ENCODE measurements at regions not wholly inside any gene's neighbourhood (a gene's known extent, or its start where the extent isn't known, plus 50 kb on each side); places are given as distances from the start of the nearest gene placed in this dataset.

DNA sequence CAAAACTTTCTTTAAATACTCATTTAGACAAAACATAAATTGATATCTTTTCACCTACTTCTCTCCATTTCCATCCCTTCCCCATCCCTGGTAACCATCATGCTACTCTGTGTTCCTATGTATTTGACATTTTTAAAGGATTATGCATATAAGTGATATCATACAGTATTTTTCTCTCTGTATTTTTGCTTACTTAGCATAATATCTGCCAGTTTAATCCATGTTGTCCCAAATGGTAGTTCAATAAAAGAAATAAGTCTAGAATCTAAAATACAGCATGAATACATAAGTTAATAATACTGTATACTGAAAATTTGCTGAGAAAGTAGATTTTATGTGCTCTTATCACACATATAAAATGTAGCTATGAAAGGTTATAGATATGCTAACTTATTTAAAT is 190.3 kb upstream of the NAV3 start:
- no peak overlapping the region for H3K4me3 ChIP-seq
- H3K27ac ChIP-seq, result no peak overlapping the region

GRCh38 chr12:77630790-77631445 is 199.8 kb upstream of the NAV3 start:
- no peak overlapping the region for H3K27ac ChIP-seq
- H3K4me3 ChIP-seq, result no peak overlapping the region

GRCh38 chr12:77630344-77630743 is 200.3 kb upstream of the NAV3 start:
- no peak overlapping the region for H3K4me3 ChIP-seq
- H3K27ac ChIP-seq, result no peak overlapping the region

GRCh38 chr12:77629141-77629540 is 201.6 kb upstream of the NAV3 start:
- Histone ChIP-seq H3K4me3 (no peak overlapping the region), H3K27ac (no peak overlapping the region)

DNA sequence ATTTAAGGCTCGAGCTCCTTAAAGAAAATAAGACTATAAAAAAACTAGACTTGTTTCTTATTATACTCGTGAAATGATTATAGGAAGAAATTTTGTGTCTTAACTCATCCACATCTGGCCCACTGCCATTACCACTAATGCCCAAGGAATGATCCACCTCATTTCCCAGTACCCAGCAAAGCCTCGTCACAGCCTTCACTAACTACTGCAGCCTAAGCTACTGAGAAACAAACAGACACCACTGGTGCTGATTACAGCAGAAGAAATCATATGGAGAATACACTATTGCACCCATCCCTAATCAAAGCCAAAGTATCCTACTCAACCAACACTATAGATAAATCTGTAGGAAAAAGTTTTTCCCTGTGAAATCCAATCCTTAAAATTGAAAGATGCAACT is 205.3 kb upstream of the NAV3 start:
- Histone ChIP-seq H3K27ac (no peak overlapping the region), H3K4me3 (no peak overlapping the region)

DNA sequence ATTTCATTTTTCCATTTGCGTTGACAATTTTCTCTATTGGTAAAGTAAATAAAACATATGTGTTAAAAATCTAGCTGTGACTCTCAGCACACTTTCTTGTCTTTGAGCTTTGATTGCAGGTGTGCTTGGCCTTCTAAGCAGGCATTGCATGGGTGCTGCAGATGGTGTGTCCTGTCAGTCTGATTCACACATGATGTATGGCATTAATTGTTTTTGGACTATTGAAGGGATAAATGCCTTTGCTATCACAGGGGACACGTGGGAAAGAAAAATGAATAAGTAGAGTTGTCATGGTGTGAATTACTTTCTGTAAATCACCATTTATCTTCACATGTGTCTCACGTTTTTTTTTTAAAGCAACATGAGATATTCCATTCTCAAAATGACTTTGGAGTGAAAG is 211.3 kb upstream of the NAV3 start:
- Histone ChIP-seq H3K27ac (no peak overlapping the region), H3K4me3 (no peak overlapping the region)

- Histone ChIP-seq H3K27ac (no peak overlapping the region), H3K4me3 (no peak overlapping the region)
Measured at GRCh38 chr12:77617818-77618217, 212.9 kb upstream of the NAV3 start.

- no peak overlapping the region for H3K4me3 ChIP-seq
- H3K27ac ChIP-seq, result no peak overlapping the region
Measured at GRCh38 chr12:77615332-77615731, 215.4 kb upstream of the NAV3 start.

- Histone ChIP-seq H3K4me3 (no peak overlapping the region), H3K27ac (no peak overlapping the region)
Measured at GRCh38 chr12:77613411-77613810, 217.3 kb upstream of the NAV3 start.

GRCh38 chr12:77610446-77610845 is 220.2 kb upstream of the NAV3 start:
- no peak overlapping the region for H3K27ac ChIP-seq

GRCh38 chr12:77609016-77609415 is 221.7 kb upstream of the NAV3 start:
- Histone ChIP-seq H3K4me3 (no peak overlapping the region), H3K27ac (no peak overlapping the region)

More at GRCh38 chr12:77610446-77610845, 220.2 kb upstream of the NAV3 start:
- no peak overlapping the region for H3K4me3 ChIP-seq

DNA sequence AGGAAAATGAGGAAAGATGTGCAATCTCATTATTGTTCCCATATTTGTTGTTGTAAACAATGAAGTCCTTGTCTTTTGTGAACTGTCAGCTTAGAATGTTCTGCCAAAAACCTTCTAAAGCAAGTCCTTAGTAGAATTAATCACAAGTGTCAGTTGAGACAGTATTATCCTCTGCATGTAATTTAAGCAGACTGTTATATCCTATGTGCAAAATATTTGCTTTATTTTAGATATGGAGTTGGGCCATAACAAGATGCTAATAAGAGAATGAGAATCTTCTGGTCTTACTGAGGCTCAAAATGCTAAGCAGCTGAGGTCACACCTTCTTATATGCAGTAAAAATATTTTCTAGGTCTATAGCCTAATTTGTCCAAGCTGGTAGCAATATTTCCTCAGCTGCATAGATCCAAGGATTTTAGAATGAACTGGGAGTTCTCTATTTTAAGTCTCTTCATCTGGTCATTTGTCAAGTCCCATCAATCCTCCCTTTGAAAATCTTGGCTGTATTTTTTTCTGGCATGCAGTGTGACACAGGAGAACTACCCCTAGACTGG is 222.3 kb upstream of the NAV3 start:
- H3K4me3 ChIP-seq, result no peak overlapping the region
- no peak overlapping the region for H3K27ac ChIP-seq

GRCh38 chr12:77606348-77606747 is 224.3 kb upstream of the NAV3 start:
- Histone ChIP-seq H3K4me3 (no peak overlapping the region), H3K27ac (no peak overlapping the region)

DNA sequence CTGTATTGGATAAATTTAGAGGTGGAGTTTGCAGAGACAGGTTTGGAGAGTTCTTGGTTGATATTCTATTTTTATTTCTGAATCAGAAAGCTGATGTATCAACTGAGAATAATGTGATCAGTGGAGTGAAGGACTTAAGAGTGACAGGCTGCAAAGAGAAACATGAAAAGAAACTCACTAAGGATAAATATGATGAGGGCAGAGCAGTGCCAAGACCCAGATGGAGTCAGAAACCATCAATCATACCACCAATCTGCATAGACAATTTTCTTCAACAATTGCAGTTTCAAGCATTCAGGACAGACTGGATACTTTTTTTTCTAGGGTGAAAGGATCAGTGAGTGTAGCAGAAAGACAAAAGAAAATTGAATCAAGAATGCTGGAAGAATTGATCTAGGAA is 226.7 kb upstream of the NAV3 start:
- Histone ChIP-seq H3K27ac (no peak overlapping the region), H3K4me3 (no peak overlapping the region)

- Histone ChIP-seq H3K4me3 (no peak overlapping the region), H3K27ac (no peak overlapping the region)
Measured at GRCh38 chr12:77601069-77601468, 229.6 kb upstream of the NAV3 start.

DNA sequence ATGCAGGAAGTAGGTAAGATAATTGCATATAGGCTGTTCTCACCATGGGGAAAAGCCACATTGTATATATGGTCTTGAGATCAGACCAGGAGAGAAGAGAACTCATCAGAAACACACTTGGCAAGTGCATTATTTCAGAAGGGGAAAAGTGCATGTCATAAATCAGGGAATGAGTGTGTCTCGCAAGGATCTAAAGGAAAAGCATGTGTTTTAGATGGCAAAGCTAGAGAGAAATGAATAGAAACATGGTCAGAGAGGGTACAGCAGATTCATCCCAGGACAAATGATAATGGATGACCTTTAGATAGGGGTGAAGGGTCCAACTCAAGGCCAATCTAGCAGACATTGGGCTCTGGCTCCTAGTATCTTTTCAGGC is 230.2 kb upstream of the NAV3 start:
- H3K27ac ChIP-seq, result no peak overlapping the region
- no peak overlapping the region for H3K4me3 ChIP-seq

DNA sequence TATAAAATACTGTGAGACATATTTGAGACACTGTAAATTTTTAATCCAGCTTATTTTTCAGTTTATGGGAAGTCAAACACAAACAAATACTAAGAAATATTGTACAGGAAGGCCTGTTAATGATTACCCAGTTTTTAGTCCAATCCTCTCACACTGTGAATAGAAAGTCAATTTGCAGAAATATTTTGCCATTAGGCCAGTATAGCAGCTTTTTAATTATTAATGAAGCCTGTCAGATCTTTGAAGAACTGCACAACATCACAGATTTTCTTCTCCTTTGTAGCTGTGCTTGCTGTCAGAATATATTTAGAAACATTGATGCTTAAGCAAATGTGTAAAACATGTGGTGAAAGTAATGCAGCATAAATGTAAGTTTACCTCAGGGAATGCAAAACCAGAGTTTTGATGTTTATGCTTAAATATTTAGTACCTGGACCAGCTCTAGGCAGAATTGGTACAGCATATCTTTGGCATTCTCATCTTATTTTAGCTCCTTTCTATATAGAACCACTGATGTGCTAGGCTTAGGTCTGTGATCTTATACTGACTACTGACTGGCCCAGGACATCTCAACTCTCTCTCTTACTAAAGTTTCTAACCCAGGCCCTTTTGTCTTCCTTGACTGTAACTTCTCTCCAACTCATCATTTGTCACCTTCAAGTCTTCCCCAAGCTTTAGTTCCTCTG is 230.8 kb upstream of the NAV3 start:
- Histone ChIP-seq H3K27ac (no peak overlapping the region), H3K4me3 (no peak overlapping the region)

DNA sequence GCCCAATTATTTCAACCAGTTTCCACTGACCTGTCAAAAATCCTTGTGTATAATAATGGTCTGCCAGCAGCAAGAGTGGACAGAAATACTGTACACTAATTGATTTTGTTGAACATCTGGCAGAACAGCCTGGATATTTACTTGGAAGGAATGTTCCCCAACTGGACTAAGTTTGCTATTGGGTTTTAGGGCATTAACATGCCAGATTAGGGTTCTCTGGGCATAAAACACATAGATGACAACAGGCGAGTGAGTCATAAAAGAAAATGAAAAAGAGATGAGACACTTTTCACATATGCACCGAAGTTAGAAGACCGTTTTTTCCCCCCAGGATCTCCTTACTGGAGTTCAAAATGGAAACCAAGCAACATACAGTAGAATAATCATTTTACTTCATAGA is 236.3 kb upstream of the NAV3 start:
- H3K4me3 ChIP-seq, result no peak overlapping the region
- no peak overlapping the region for H3K27ac ChIP-seq

- H3K4me3 ChIP-seq, result no peak overlapping the region
- no peak overlapping the region for H3K27ac ChIP-seq
Measured at GRCh38 chr12:77592836-77593235, 237.9 kb upstream of the NAV3 start.

- Histone ChIP-seq H3K27ac (no peak overlapping the region), H3K4me3 (no peak overlapping the region)
Measured at GRCh38 chr12:77591959-77592743, 238.5 kb upstream of the NAV3 start.

- Histone ChIP-seq H3K27ac (no peak overlapping the region), H3K4me3 (no peak overlapping the region)
Measured at GRCh38 chr12:77590306-77590705, 240.4 kb upstream of the NAV3 start.

Data from skin epidermis (tissue), 12 donors.